Activated CD4-positive, alpha-beta T cell treated with anti-CD3 and anti-CD28 coated beads, Interleukin-2, amount 10 ng/mL, durations not matched to agents 24 days and 14 days (primary cell): ENCODE measurements at regions not wholly inside any gene's neighbourhood (a gene's known extent, or its start where the extent isn't known, plus 50 kb on each side); places are given as distances from the start of the nearest gene placed in this dataset.

ENCODE experiments used
- DNase-seq: peaks from one replicate; pipeline ENCODE4 v3.0.0; 2022
- H3K27ac Mint-ChIP-seq: one replicate; pipeline ENCODE4 v1.8.0; 2022; ENCODE audit warnings: mild to moderate bottlenecking, mixed read lengths
- H3K27me3 Mint-ChIP-seq: one replicate; pipeline ENCODE4 v1.8.0; 2022; ENCODE audit warnings: mixed read lengths
- H3K36me3 Mint-ChIP-seq: one replicate; pipeline ENCODE4 v1.8.0; 2022; ENCODE audit warnings: low read depth, mild to moderate bottlenecking, mixed read lengths
- H3K4me1 Mint-ChIP-seq: one replicate; pipeline ENCODE4 v1.8.0; 2021; ENCODE audit warnings: mixed read lengths
- H3K4me3 Mint-ChIP-seq: one replicate; pipeline ENCODE4 v1.8.0; 2022; ENCODE audit warnings: mild to moderate bottlenecking, moderate library complexity, mixed read lengths
- H3K9me3 Mint-ChIP-seq: one replicate; pipeline ENCODE4 v1.8.0; 2021; ENCODE audit warnings: mixed read lengths
- intact Hi-C: fragments of 100-400 bp; cut with micrococcal nuclease; formaldehyde crosslinking; loops from one replicate; pipeline ENCODE4 v1.15.1; 2023

- Mint-ChIP-seq H3K9me3 (no peaks in the 10 kb centered on the region), H3K4me3 (no peak overlapping the region), H3K4me1 (no peaks in the 10 kb centered on the region), H3K27me3 (no peaks in the 10 kb centered on the region), H3K27ac (no peak overlapping the region), H3K36me3 (no peaks in the 10 kb centered on the region)
- intact Hi-C loops: no loop called here
- no peak for DNase-seq
Measured at GRCh38 chr9:82149501-82149946, 161.0 kb downstream of the SPATA31D1 start.

DNA sequence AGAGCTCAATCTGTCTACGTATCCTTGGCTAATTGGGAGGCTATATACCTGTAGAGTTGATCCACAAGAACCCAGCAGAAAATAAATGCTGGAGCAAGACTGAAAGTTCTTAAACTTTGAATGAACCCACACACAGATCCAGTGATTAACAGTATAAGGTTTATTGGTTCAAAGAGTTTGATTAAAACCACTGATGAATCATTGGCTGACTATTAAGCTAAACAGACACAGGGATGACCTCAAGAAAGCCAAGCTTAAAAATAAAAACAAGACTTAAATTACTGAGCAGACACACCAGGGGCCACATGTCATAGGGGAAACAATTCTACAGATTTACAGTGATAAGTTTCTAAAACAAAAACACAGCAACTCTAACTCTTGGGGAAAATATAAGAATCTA is 163.6 kb downstream of the SPATA31D1 start:
- intact Hi-C loops: no loop called here
- H3K9me3 Mint-ChIP-seq: no peaks in the 10 kb centered on the region
- H3K4me1 Mint-ChIP-seq: no peaks in the 10 kb centered on the region
- no peak for DNase-seq
- no peak overlapping the region for H3K4me3 Mint-ChIP-seq
- no peak overlapping the region for H3K27ac Mint-ChIP-seq
- no peaks in the 10 kb centered on the region for H3K27me3 Mint-ChIP-seq
- H3K36me3 Mint-ChIP-seq: no peaks in the 10 kb centered on the region

- H3K4me3 Mint-ChIP-seq: no peak overlapping the region
- no peaks in the 10 kb centered on the region for H3K36me3 Mint-ChIP-seq
- intact Hi-C loops: no loop called here
- H3K27me3 Mint-ChIP-seq: no peaks in the 10 kb centered on the region
- DNase-seq: no peak
- H3K4me1 Mint-ChIP-seq: no peaks in the 10 kb centered on the region
- H3K9me3 Mint-ChIP-seq: no peaks in the 10 kb centered on the region
- H3K27ac Mint-ChIP-seq: no peak overlapping the region
Measured at GRCh38 chr9:82153032-82153431, 164.5 kb downstream of the SPATA31D1 start.

GRCh38 chr9:82154573-82154972 is 166.0 kb downstream of the SPATA31D1 start:
- intact Hi-C loops: no loop called here
- no peaks in the 10 kb centered on the region for H3K36me3 Mint-ChIP-seq

GRCh38 chr9:82161876-82162275 is 173.3 kb downstream of the SPATA31D1 start:
- Mint-ChIP-seq H3K27ac (no peak overlapping the region), H3K9me3 (no peaks in the 10 kb centered on the region), H3K4me3 (no peak overlapping the region), H3K36me3 (no peaks in the 10 kb centered on the region), H3K4me1 (no peaks in the 10 kb centered on the region), H3K27me3 (no peaks in the 10 kb centered on the region)
- intact Hi-C loops: no loop called here
- no peak for DNase-seq

More at GRCh38 chr9:82154573-82154972, 166.0 kb downstream of the SPATA31D1 start:
- no peak for DNase-seq
- H3K4me1 Mint-ChIP-seq: no peaks in the 10 kb centered on the region
- H3K9me3 Mint-ChIP-seq: no peaks in the 10 kb centered on the region
- no peaks in the 10 kb centered on the region for H3K27me3 Mint-ChIP-seq
- H3K27ac Mint-ChIP-seq: no peak overlapping the region
- no peak overlapping the region for H3K4me3 Mint-ChIP-seq

DNA sequence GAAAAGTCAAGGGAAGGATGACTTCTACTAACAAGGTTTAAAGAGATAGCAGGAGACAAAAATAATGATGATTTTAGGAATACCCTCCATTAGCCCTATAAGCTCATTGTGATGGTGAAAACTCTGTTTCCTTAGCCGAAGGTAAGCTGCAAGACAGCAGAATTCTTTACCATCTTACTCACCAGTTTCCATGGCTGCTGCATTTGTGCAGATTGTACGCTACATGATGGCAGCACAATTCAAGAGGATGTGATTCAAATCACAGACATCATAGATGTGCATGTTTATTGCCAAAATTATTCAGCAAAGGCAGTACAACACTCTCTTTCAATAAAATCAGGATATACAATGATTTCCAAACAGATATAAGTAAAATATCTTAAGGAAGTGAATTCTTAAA is 175.6 kb downstream of the SPATA31D1 start:
- no peaks in the 10 kb centered on the region for H3K27me3 Mint-ChIP-seq
- no peak for DNase-seq
- H3K9me3 Mint-ChIP-seq: no peaks in the 10 kb centered on the region
- no peak overlapping the region for H3K4me3 Mint-ChIP-seq
- no peaks in the 10 kb centered on the region for H3K4me1 Mint-ChIP-seq
- no peaks in the 10 kb centered on the region for H3K36me3 Mint-ChIP-seq
- intact Hi-C loops: no loop called here
- no peak overlapping the region for H3K27ac Mint-ChIP-seq

DNA sequence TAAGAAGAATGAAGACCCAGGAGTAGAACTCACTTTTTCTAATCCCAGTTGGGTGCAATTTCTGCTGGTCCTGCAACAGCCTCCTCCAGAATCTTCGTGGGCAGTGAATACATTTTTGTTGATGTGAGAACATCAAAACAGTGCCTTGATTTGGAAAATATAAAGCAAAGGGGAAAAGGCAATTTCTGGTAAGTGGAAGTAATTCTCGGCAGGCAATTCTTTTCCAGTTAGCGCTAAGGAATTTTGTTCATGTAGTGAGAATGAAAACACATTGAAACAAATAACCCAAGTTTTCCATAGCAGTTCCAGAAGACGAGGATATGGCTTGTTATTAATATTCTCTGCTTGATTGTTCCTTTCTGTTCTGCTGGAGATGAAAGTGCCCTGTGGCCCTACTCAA is 178.7 kb downstream of the SPATA31D1 start:
- Mint-ChIP-seq H3K27me3 (no peaks in the 10 kb centered on the region), H3K4me1 (no peaks in the 10 kb centered on the region), H3K4me3 (no peak overlapping the region), H3K36me3 (no peaks in the 10 kb centered on the region), H3K27ac (no peak overlapping the region), H3K9me3 (no peaks in the 10 kb centered on the region)
- no peak for DNase-seq
- intact Hi-C loops: no loop called here

DNA sequence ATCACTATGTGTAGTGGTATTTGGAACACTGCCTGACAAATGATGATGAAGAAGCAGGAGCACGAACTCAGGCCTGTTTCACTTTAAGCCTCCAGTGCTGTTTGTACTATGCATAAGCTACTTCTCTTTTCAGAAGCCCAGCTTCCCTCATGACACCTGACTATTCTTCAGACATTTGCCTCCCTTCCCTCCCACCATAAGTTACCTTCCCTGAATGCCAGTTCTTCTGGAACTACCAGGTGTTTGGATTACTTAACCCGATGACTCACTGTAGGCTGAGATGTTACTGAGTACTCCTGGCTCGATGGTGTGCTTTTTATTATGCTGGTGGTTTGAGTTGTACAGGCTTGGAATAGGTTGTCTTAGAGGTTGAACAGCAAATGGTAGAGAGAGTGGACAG is 180.0 kb downstream of the SPATA31D1 start:
- Mint-ChIP-seq H3K4me3 (no peak overlapping the region), H3K36me3 (no peaks in the 10 kb centered on the region), H3K27me3 (no peaks in the 10 kb centered on the region), H3K27ac (no peak overlapping the region), H3K9me3 (no peaks in the 10 kb centered on the region), H3K4me1 (no peaks in the 10 kb centered on the region)
- DNase-seq: no peak
- intact Hi-C loops: no loop called here

GRCh38 chr9:82170866-82171265 is 182.3 kb downstream of the SPATA31D1 start:
- Mint-ChIP-seq H3K27me3 (no peaks in the 10 kb centered on the region), H3K4me3 (no peak overlapping the region), H3K27ac (no peak overlapping the region), H3K9me3 (no peaks in the 10 kb centered on the region), H3K4me1 (no peaks in the 10 kb centered on the region), H3K36me3 (no peaks in the 10 kb centered on the region)
- intact Hi-C loops: no loop called here
- DNase-seq: no peak

- no peaks in the 10 kb centered on the region for H3K4me1 Mint-ChIP-seq
- no peaks in the 10 kb centered on the region for H3K36me3 Mint-ChIP-seq
- H3K4me3 Mint-ChIP-seq: no peak overlapping the region
- H3K9me3 Mint-ChIP-seq: no peaks in the 10 kb centered on the region
- no peak overlapping the region for H3K27ac Mint-ChIP-seq
- H3K27me3 Mint-ChIP-seq: no peaks in the 10 kb centered on the region
- intact Hi-C loops: no loop called here
- no peak for DNase-seq
Measured at GRCh38 chr9:82171271-82171670, 182.7 kb downstream of the SPATA31D1 start.

DNA sequence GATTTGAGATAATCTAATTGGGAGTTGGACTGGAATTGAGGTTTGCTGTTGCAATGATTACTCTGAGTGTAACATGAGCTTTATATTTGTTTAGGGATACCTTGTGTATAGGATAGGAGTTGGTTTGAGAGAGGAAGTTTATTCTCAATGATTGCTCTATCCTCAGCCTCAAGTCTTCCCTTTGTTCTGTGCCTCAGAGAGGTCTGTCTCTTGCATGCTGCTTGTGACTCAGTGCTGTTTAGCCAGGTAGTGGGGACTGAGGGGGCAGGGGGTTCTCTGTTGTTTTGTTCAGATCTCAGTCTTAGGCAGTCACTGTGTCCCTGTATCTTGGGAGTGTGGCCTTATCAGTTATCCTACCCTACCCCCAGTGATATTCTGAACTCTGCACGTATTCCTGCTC is 192.1 kb downstream of the SPATA31D1 start:
- Mint-ChIP-seq H3K27ac (no peak overlapping the region), H3K9me3 (peaks cover 4% of the 10 kb centered on the region), H3K4me1 (no peaks in the 10 kb centered on the region), H3K4me3 (no peak overlapping the region), H3K27me3 (no peaks in the 10 kb centered on the region), H3K36me3 (no peaks in the 10 kb centered on the region)
- intact Hi-C loops: no loop called here
- DNase-seq: no peak

GRCh38 chr9:82183181-82183860 is 194.7 kb downstream of the SPATA31D1 start:
- no peak for DNase-seq
- H3K9me3 Mint-ChIP-seq: peaks cover 4% of the 10 kb centered on the region
- H3K27ac Mint-ChIP-seq: no peak overlapping the region
- no peaks in the 10 kb centered on the region for H3K36me3 Mint-ChIP-seq
- H3K4me3 Mint-ChIP-seq: no peak overlapping the region
- intact Hi-C loops: no loop called here
- H3K27me3 Mint-ChIP-seq: no peaks in the 10 kb centered on the region
- H3K4me1 Mint-ChIP-seq: no peaks in the 10 kb centered on the region

DNA sequence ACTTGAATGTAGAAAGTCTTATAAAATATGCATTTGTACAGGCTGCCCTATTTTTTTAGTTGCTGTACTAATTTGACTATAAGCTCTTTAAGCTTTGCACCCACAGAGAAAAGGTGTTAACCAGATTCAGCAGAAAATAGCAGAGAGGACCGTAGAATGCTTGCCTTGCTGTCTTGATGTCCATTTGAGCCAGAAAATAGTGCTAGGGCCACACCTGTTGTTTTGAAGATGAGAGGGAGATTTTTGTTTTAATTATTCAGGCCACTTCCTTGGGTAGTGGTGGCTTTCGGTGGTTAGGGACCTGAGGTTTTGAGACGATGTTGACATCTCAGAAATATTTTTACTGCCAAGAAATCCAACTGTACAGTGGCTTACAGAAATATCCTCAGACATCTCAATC is 196.0 kb downstream of the SPATA31D1 start:
- Mint-ChIP-seq H3K9me3 (peaks cover 4% of the 10 kb centered on the region), H3K4me3 (no peak overlapping the region), H3K27me3 (no peaks in the 10 kb centered on the region), H3K4me1 (no peaks in the 10 kb centered on the region), H3K27ac (no peak overlapping the region), H3K36me3 (no peaks in the 10 kb centered on the region)
- intact Hi-C loops: no loop called here
- DNase-seq: no peak

DNA sequence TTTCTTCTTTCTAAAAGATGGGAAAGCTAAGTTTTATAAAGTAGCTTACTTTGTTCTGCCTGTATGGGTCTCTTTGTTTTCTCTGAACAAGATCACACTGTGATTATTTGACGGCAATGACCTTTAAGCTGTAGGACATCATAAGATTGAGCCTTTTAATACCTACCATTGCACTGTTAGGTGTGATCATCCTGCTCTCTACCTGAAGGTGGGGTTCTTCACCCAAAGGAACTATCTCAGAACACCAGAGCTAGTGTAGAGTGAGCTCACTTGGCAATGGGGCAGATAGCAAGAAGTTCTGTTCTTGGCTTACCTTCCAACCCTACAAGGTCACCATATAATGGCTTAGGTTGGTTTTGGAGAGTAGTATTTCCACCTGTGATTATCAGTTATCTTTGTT is 200.2 kb downstream of the SPATA31D1 start:
- H3K27ac Mint-ChIP-seq: no peak overlapping the region
- H3K9me3 Mint-ChIP-seq: no peaks in the 10 kb centered on the region
- H3K36me3 Mint-ChIP-seq: no peaks in the 10 kb centered on the region
- DNase-seq: no peak
- H3K4me1 Mint-ChIP-seq: no peaks in the 10 kb centered on the region
- H3K4me3 Mint-ChIP-seq: no peak overlapping the region
- no peaks in the 10 kb centered on the region for H3K27me3 Mint-ChIP-seq
- intact Hi-C loops: no loop called here

- no peaks in the 10 kb centered on the region for H3K27me3 Mint-ChIP-seq
- H3K9me3 Mint-ChIP-seq: peaks cover 3% of the 10 kb centered on the region
- no peaks in the 10 kb centered on the region for H3K4me1 Mint-ChIP-seq
- H3K4me3 Mint-ChIP-seq: no peak overlapping the region
- intact Hi-C loops: no loop called here
- no peak overlapping the region for H3K27ac Mint-ChIP-seq
- DNase-seq: no peak
- no peaks in the 10 kb centered on the region for H3K36me3 Mint-ChIP-seq
Measured at GRCh38 chr9:82191082-82191770, 202.7 kb downstream of the SPATA31D1 start.
